Cardiac muscle cell (in vitro differentiated cells and primary cell): ENCODE measurements at regions not wholly inside any gene's neighbourhood (a gene's known extent, or its start where the extent isn't known, plus 50 kb on each side); places are given as distances from the start of the nearest gene placed in this dataset.
"Not testable (repeated sequence)": the region's sequence is repeated elsewhere in the genome, so short reads cannot be mapped to it uniquely, and the experiment has no call there.

ENCODE experiments used
- DNase-seq, 2 donors: peaks; one replicate each; pipeline versions ENCODE4 v3.0.0 to v3.0.0-alpha.2; 2010 to 2017; ENCODE audit warnings: low read depth in 1 of 2, low spot score in 1 of 2
- H3K27ac ChIP-seq: fragments of 200-600 bp; sonication (generic); 2 replicates; pipeline ENCODE4 v1.5.1; 2016
- H3K27me3 ChIP-seq: fragments of 200-600 bp; sonication (generic); 2 replicates; pipeline ENCODE4 v1.6.0; 2016; ENCODE audit warnings: control low read depth
- H3K36me3 ChIP-seq: fragments of 200-600 bp; sonication (generic); 2 replicates; pipeline ENCODE4 v1.5.1; 2016; ENCODE audit warnings: control low read depth
- H3K4me1 ChIP-seq: fragments of 200-600 bp; sonication (generic); 2 replicates; pipeline ENCODE4 v1.8.1; 2017; ENCODE audit warnings: low read depth, mild to moderate bottlenecking, mixed run types
- H3K4me3 ChIP-seq: fragments of 200-600 bp; sonication (generic); 2 replicates; pipeline ENCODE4 v1.5.1; 2016; ENCODE audit warnings: mild to moderate bottlenecking
- H3K9me3 ChIP-seq: fragments of 200-600 bp; sonication (generic); 2 replicates; pipeline ENCODE4 v1.5.1; 2017; ENCODE audit warnings: low read depth, mild to moderate bottlenecking, control low read depth
- CTCF ChIP-seq: IDR thresholded peaks from 2 replicates; pipeline ENCODE4 v1.5.1; 2012; ENCODE audit warnings: low read depth, mild to moderate bottlenecking, low read length

DNA sequence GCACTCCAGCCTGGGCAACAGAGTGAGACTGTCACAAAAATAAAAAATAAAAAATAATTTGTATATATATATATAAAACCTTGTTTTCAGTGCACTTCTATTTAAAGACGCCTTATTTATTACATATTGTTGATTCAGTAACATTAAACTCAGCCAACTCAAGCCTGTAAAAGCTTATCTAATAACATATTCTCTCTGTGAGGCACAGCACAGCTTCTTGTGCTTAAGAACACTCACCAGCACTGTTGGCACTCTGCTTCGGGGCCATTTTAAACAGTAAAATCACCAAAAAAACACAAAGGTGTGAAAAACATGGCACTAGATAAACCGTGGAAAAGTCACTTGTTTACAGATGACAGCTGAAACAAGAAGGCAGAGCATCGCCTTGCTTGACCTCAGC lies 89.0 kb upstream of the C10orf90 start:
- no peak for DNase-seq
- Histone ChIP-seq H3K4me1 (no peaks in the 10 kb centered on the region), H3K27me3 (no peaks in the 10 kb centered on the region), H3K27ac (no peak overlapping the region), H3K36me3 (no peaks in the 10 kb centered on the region), H3K4me3 (no peak overlapping the region), H3K9me3 (no peaks in the 10 kb centered on the region)
- TF ChIP-seq CTCF: no peak

GRCh38 chr10:126766646-126767045 lies 96.2 kb upstream of the C10orf90 start:
- H3K4me1 ChIP-seq, H3K9me3 ChIP-seq, H3K27ac ChIP-seq, H3K27me3 ChIP-seq, H3K36me3 ChIP-seq, H3K4me3 ChIP-seq, DNase-seq: not testable (repeated sequence)

- H3K4me3 ChIP-seq: no peak overlapping the region
- no peaks in the 10 kb centered on the region for H3K4me1 ChIP-seq
- no peaks in the 10 kb centered on the region for H3K9me3 ChIP-seq
- H3K36me3 ChIP-seq: no peaks in the 10 kb centered on the region
- H3K27me3 ChIP-seq: no peaks in the 10 kb centered on the region
- no peak for TF ChIP-seq CTCF
- no peak overlapping the region for H3K27ac ChIP-seq
- DNase-seq: no peak
These were observed 100.3 kb upstream of the C10orf90 start for GRCh38 chr10:126770809-126771208.

DNA sequence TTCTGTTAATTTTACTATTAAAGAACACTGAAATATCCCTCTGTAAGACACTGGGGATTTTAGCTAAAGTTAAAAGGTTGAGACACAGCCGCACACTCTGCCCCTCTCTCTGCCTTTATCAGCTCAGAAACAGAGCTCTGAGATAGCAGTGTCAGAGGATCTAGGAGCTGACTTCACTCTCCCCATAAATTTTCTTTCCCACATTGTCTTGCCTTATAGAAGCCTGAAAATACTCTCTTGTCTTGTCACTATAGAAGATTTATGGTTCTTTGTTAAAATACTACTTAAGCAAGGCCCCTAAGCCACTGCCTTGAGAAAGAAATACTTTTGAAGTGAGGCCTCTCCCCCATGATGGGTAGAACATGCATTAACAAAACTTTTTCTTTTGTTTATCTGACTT lies 105.7 kb upstream of the C10orf90 start:
- no peaks in the 10 kb centered on the region for H3K27me3 ChIP-seq
- H3K4me1 ChIP-seq: no peaks in the 10 kb centered on the region
- H3K4me3 ChIP-seq: no peak overlapping the region
- DNase-seq: no peak
- no peak for TF ChIP-seq CTCF
- no peaks in the 10 kb centered on the region for H3K9me3 ChIP-seq
- H3K36me3 ChIP-seq: no peaks in the 10 kb centered on the region
- H3K27ac ChIP-seq: no peak overlapping the region

GRCh38 chr10:126777714-126778113 lies 107.2 kb upstream of the C10orf90 start:
- Histone ChIP-seq H3K4me3 (no peak overlapping the region), H3K27ac (no peak overlapping the region)
- DNase-seq: no peak

GRCh38 chr10:126781450-126782216 lies 111.1 kb upstream of the C10orf90 start:
- TF ChIP-seq CTCF: no peak
- Histone ChIP-seq H3K36me3 (no peaks in the 10 kb centered on the region), H3K9me3 (no peaks in the 10 kb centered on the region), H3K4me1 (no peaks in the 10 kb centered on the region), H3K4me3 (no peak overlapping the region), H3K27ac (no peak overlapping the region), H3K27me3 (no peaks in the 10 kb centered on the region)
- no peak for DNase-seq

More at GRCh38 chr10:126777714-126778113, 107.2 kb upstream of the C10orf90 start:
- no peaks in the 10 kb centered on the region for H3K9me3 ChIP-seq
- H3K4me1 ChIP-seq: no peaks in the 10 kb centered on the region
- no peaks in the 10 kb centered on the region for H3K36me3 ChIP-seq
- H3K27me3 ChIP-seq: no peaks in the 10 kb centered on the region
- TF ChIP-seq CTCF: no peak
